HEK293 (cell line): ENCODE measurements at regions not wholly inside any gene's neighbourhood (a gene's known extent, or its start where the extent isn't known, plus 50 kb on each side); places are given as distances from the start of the nearest gene placed in this dataset.

Experiments
- CTCF ChIA-PET: fragments of 350-600 bp; formaldehyde crosslinking; extraction: SDS; loops from one replicate; lab custom pipeline; 2021; ENCODE audit warnings: antibody characterized with exemption; lab: Yijun Ruan, JAX
- POLR2A ChIA-PET: fragments of 300-600 bp; formaldehyde crosslinking; extraction: SDS; loops from one replicate; lab custom pipeline; 2020; ENCODE audit warnings: antibody characterized with exemption, inconsistent platforms; lab: Yijun Ruan, JAX
- H3K27ac ChIP-seq: fragments of 200-500 bp; sonication (Bioruptor generic); 2 replicates; pipeline ENCODE4 v1.5.1; 2014; ENCODE audit warnings: low read depth, low read length, control low read depth, inconsistent platforms; ENCODE audit errors: extremely low read depth
- H3K36me3 ChIP-seq, 2 experiments: fragments of 200-500 bp in 1 of 2; sonication (Bioruptor generic) in 1 of 2; 1 replicate in 1 of 2; 2 replicates in 1 of 2; pipeline ENCODE4 v1.5.1; 2014 to 2017; ENCODE audit warnings: inconsistent platforms in 2 of 2, low read length in 2 of 2; ENCODE audit not compliant: control insufficient read depth in 2 of 2, insufficient read depth in 1 of 2
- H3K4me1 ChIP-seq: fragments of 200-500 bp; sonication (Bioruptor generic); 2 replicates; pipeline ENCODE4 v1.5.1; 2014; ENCODE audit warnings: mild to moderate bottlenecking, low read length, inconsistent platforms; ENCODE audit not compliant: control insufficient read depth, insufficient read depth
- H3K4me3 ChIP-seq: 2 replicates; pipeline ENCODE4 v1.5.1; 2011; ENCODE audit warnings: low read depth, mild to moderate bottlenecking, control low read depth, low read length, moderate library complexity
- H3K9me3 ChIP-seq: fragments of 200-500 bp; sonication (Bioruptor generic); 2 replicates; pipeline ENCODE4 v1.5.1; 2014; ENCODE audit warnings: low read depth, low read length, inconsistent platforms; ENCODE audit not compliant: control insufficient read depth, insufficient read depth
- ATF2 ChIP-seq: fragments of 450-650 bp; formaldehyde crosslinking; IDR thresholded peaks from 2 replicates; pipeline ENCODE4 v1.5.1; 2016; ENCODE audit warnings: missing biosample characterization, missing genetic modification characterization, low read depth
- CTCF ChIP-seq: fragments of 450-650 bp; formaldehyde crosslinking; IDR thresholded peaks from 2 replicates; pipeline ENCODE4 v1.5.1; 2016; ENCODE audit warnings: missing biosample characterization, missing genetic modification characterization
- GFI1B ChIP-seq: fragments of 450-650 bp; formaldehyde crosslinking; IDR thresholded peaks from 2 replicates; pipeline ENCODE4 v1.5.1; 2016; ENCODE audit warnings: missing biosample characterization, missing genetic modification characterization
- HOXA7 ChIP-seq: sonication (generic); formaldehyde crosslinking; IDR thresholded peaks from 2 replicates; pipeline ENCODE4 v1.8.1; 2022; ENCODE audit warnings: missing genetic modification reagents, borderline replicate concordance
- IKZF3 ChIP-seq: fragments of 450-650 bp; IDR thresholded peaks from 2 replicates; pipeline ENCODE4 v1.5.0; 2018; ENCODE audit warnings: missing biosample characterization, mild to moderate bottlenecking, missing genetic modification characterization, moderate library complexity
- OSR2 ChIP-seq: fragments of 450-650 bp; formaldehyde crosslinking; IDR thresholded peaks from 2 replicates; pipeline ENCODE4 v1.5.1; 2016; ENCODE audit warnings: missing biosample characterization, missing genetic modification characterization
- PRDM2 ChIP-seq: fragments of 450-650 bp; formaldehyde crosslinking; IDR thresholded peaks from 2 replicates; pipeline ENCODE4 v1.5.1; 2016; ENCODE audit warnings: missing biosample characterization, missing genetic modification characterization, borderline replicate concordance
- PRDM6 ChIP-seq: fragments of 450-650 bp; formaldehyde crosslinking; IDR thresholded peaks from 2 replicates; pipeline ENCODE4 v1.5.1; 2017; ENCODE audit warnings: missing biosample characterization, missing genetic modification characterization
- ZBTB1 ChIP-seq: fragments of 450-650 bp; formaldehyde crosslinking; IDR thresholded peaks from 2 replicates; pipeline ENCODE4 v1.5.1; 2016; ENCODE audit warnings: missing biosample characterization, missing genetic modification characterization
- ZBTB21 ChIP-seq: fragments of 450-650 bp; formaldehyde crosslinking; IDR thresholded peaks from 2 replicates; pipeline ENCODE4 v1.5.1; 2017; ENCODE audit warnings: missing biosample characterization, missing genetic modification characterization
- ZFP3 ChIP-seq: fragments of 450-650 bp; formaldehyde crosslinking; IDR thresholded peaks from 2 replicates; pipeline ENCODE4 v1.5.1; 2016; ENCODE audit warnings: low read depth, missing biosample characterization, missing genetic modification characterization
- ZNF140 ChIP-seq: fragments of 450-650 bp; formaldehyde crosslinking; IDR thresholded peaks from 2 replicates; pipeline ENCODE4 v1.5.1; 2016; ENCODE audit warnings: missing biosample characterization, missing genetic modification characterization
- ZNF214 ChIP-seq: fragments of 450-650 bp; formaldehyde crosslinking; IDR thresholded peaks from 2 replicates; pipeline ENCODE4 v1.5.1; 2017; ENCODE audit warnings: missing biosample characterization, mild to moderate bottlenecking, missing genetic modification characterization, borderline replicate concordance
- ZNF223 ChIP-seq: fragments of 450-650 bp; formaldehyde crosslinking; IDR thresholded peaks from 2 replicates; pipeline ENCODE4 v1.5.1; 2016; ENCODE audit warnings: missing biosample characterization, missing genetic modification characterization
- ZNF529 ChIP-seq: fragments of 450-650 bp; formaldehyde crosslinking; IDR thresholded peaks from 2 replicates; pipeline ENCODE4 v1.5.1; 2017; ENCODE audit warnings: missing genetic modification characterization, missing biosample characterization; ENCODE audit not compliant: insufficient replicate concordance
- ZNF585B ChIP-seq: fragments of 450-650 bp; formaldehyde crosslinking; IDR thresholded peaks from 2 replicates; pipeline ENCODE4 v1.5.1; 2016; ENCODE audit warnings: missing biosample characterization, missing genetic modification characterization
- ZNF610 ChIP-seq: fragments of 450-650 bp; formaldehyde crosslinking; IDR thresholded peaks from 2 replicates; pipeline ENCODE4 v1.5.1; 2016; ENCODE audit warnings: missing biosample characterization, missing genetic modification characterization, borderline replicate concordance
- ZNF624 ChIP-seq: fragments of 450-650 bp; formaldehyde crosslinking; IDR thresholded peaks from 2 replicates; pipeline ENCODE4 v1.5.1; 2017; ENCODE audit warnings: missing biosample characterization, missing genetic modification characterization
- ZXDB ChIP-seq: fragments of 450-650 bp; formaldehyde crosslinking; IDR thresholded peaks from 2 replicates; pipeline ENCODE4 v1.5.1; 2016; ENCODE audit warnings: missing biosample characterization, missing genetic modification characterization

- POLR2A ChIA-PET, result no interaction called here
- Histone ChIP-seq H3K27ac (no peak overlapping the region), H3K36me3 (no peaks in the 10 kb centered on the region), H3K9me3 (no peaks in the 10 kb centered on the region), H3K4me1 (no peaks in the 10 kb centered on the region), H3K4me3 (no peak overlapping the region)
- no peak for TF ChIP-seq ZBTB21 (tag by site-specific recombination)
- TF ChIP-seq HOXA7 (CRISPR knock-in tag), result no peak
- no peak for TF ChIP-seq OSR2 (tag by site-specific recombination)
- TF ChIP-seq ZNF610, result no peak
- TF ChIP-seq ZNF624 (tag by site-specific recombination), result no peak
- TF ChIP-seq IKZF3 (tag by site-specific recombination), result no peak
- no peak for TF ChIP-seq ZXDB (tag by site-specific recombination)
- TF ChIP-seq ZNF214 (tag by site-specific recombination), result no peak
- TF ChIP-seq ZBTB1 (tag by site-specific recombination), result no peak
- TF ChIP-seq ZNF529 (tag by site-specific recombination), result no peak
- TF ChIP-seq ZNF223, result no peak
- no peak for TF ChIP-seq GFI1B
- CTCF ChIA-PET, result interaction anchor here (0.5 to 0.8 kb wide), 2 partner anchors 13 to 315 kb away, joined by 3 to 4 read pairs; no protein-coding TSS in a partner anchor
Observed at GRCh38 chr20:56945057-56945456, 316.0 kb downstream of the TFAP2C start.

GRCh38 chr20:56945901-56946300 lies 316.8 kb downstream of the TFAP2C start:
- no peaks in the 10 kb centered on the region for H3K9me3 ChIP-seq
- no peaks in the 10 kb centered on the region for H3K36me3 ChIP-seq
- no peak for TF ChIP-seq ZNF140
- peak; percentile 79 for TF ChIP-seq ATF2
- no peak for TF ChIP-seq PRDM2
- no peak for TF ChIP-seq ZFP3 (tag by site-specific recombination)
- TF ChIP-seq ZNF585B (tag by site-specific recombination), result no peak
- no peak for TF ChIP-seq CTCF (tag by site-specific recombination)
- TF ChIP-seq PRDM6, result no peak
- TF ChIP-seq, all 188 proteins: peak for 1
- ChIA-PET CTCF (interaction anchor here (0.7 kb wide), 1 partner anchor 1092 kb away, joined by 3 read pairs; no protein-coding TSS in a partner anchor), POLR2A (interaction anchor here (0.6 kb wide), 1 partner anchor 12 kb away, joined by 3 read pairs; no protein-coding TSS in a partner anchor)
- Histone ChIP-seq H3K4me1 (no peaks in the 10 kb centered on the region), H3K27ac (no peak overlapping the region), H3K4me3 (no peak overlapping the region)
